ENCODE measurements at regions not wholly inside any gene's neighbourhood (a gene's known extent, or its start where the extent isn't known, plus 50 kb on each side); places are given as distances from the start of the nearest gene placed in this dataset.
A peak's percentile ranks its signal among the peaks of the same experiment; 100 is the strongest.

- H3K9me3 ChIP-seq, result no peaks in the 10 kb centered on the region
- H3K4me1 ChIP-seq, result no peaks in the 10 kb centered on the region
- H3K4me3 ChIP-seq, result no peak overlapping the region
- WGBS, 2 donors, result 32 to 76% methylated on average over 2 of the region's 2 CpGs
- H3K36me3 ChIP-seq, result no peaks in the 10 kb centered on the region
- no peak for DNase-seq
- intact Hi-C loops (cut with DNase I), result no loop called here
- no peak overlapping the region for H3K27ac ChIP-seq
- TF ChIP-seq POLR2AphosphoS5 (IDR thresholded peaks at IDR 0.05), result no peak
- no peaks in the 10 kb centered on the region for H3K27me3 ChIP-seq
These were observed 933.1 kb downstream of the DIAPH3 start for GRCh38 chr13:59230484-59231264.

GRCh38 chr13:59236309-59236919 is 927.3 kb downstream of the DIAPH3 start:
- no peak for DNase-seq
- Histone ChIP-seq H3K4me3 (no peak overlapping the region), H3K9me3 (no peaks in the 10 kb centered on the region), H3K27me3 (no peaks in the 10 kb centered on the region), H3K27ac (no peak overlapping the region), H3K4me1 (no peaks in the 10 kb centered on the region), H3K36me3 (no peaks in the 10 kb centered on the region)
- 80 to 81% methylated on average over 5 of the region's 5 CpGs for WGBS, 2 donors
- intact Hi-C loops (cut with DNase I), result no loop called here
- TF ChIP-seq EP300 (IDR thresholded peaks at IDR 0.05) (no peak), POLR2AphosphoS5 (IDR thresholded peaks at IDR 0.05) (no peak)

- H3K27me3 ChIP-seq, result no peaks in the 10 kb centered on the region
- no peak for DNase-seq
- no peak overlapping the region for H3K27ac ChIP-seq
- no peaks in the 10 kb centered on the region for H3K36me3 ChIP-seq
- TF ChIP-seq CTCF (IDR thresholded peaks at IDR 0.05) (no peak), EP300 (IDR thresholded peaks at IDR 0.05) (no peak), POLR2A (IDR thresholded peaks at IDR 0.05) (no peak), POLR2AphosphoS5 (IDR thresholded peaks at IDR 0.05) (no peak)
- H3K4me1 ChIP-seq, result no peaks in the 10 kb centered on the region
- WGBS, 2 donors, result 83 to 88% methylated on average over 1 of the region's 1 CpG
- no peaks in the 10 kb centered on the region for H3K9me3 ChIP-seq
- intact Hi-C loops (cut with DNase I), result no loop called here
- H3K4me3 ChIP-seq, result no peak overlapping the region
These were observed 926.8 kb downstream of the DIAPH3 start for GRCh38 chr13:59236944-59237343.

- TF ChIP-seq EP300 (IDR thresholded peaks at IDR 0.05), result no peak
- TF ChIP-seq POLR2A (IDR thresholded peaks at IDR 0.05), result no peak
- TF ChIP-seq POLR2AphosphoS5 (IDR thresholded peaks at IDR 0.05), result no peak
- no peak for TF ChIP-seq CTCF (IDR thresholded peaks at IDR 0.05)
- intact Hi-C loops (cut with DNase I), result no loop called here
- Histone ChIP-seq H3K27me3 (no peaks in the 10 kb centered on the region), H3K27ac (no peak overlapping the region), H3K4me1 (no peaks in the 10 kb centered on the region), H3K9me3 (no peaks in the 10 kb centered on the region), H3K36me3 (no peaks in the 10 kb centered on the region), H3K4me3 (no peak overlapping the region)
- no peak for DNase-seq
- 49 to 70% methylated on average over 5 of the region's 5 CpGs for WGBS, 2 donors
These were observed 916.6 kb downstream of the DIAPH3 start for GRCh38 chr13:59247171-59247570.

- Histone ChIP-seq H3K36me3 (no peaks in the 10 kb centered on the region), H3K27ac (peak overlapping the region in 1 of 4 donors; percentile 20), H3K4me3 (no peak overlapping the region), H3K27me3 (no peaks in the 10 kb centered on the region), H3K9me3 (no peaks in the 10 kb centered on the region), H3K4me1 (no peaks in the 10 kb centered on the region)
- WGBS, 2 donors, result 76 to 79% methylated on average over 5 of the region's 5 CpGs
- intact Hi-C loops (cut with DNase I), result no loop called here
- DNase-seq, result no peak
- TF ChIP-seq CTCF (IDR thresholded peaks at IDR 0.05) (no peak), POLR2AphosphoS5 (IDR thresholded peaks at IDR 0.05) (no peak), EP300 (IDR thresholded peaks at IDR 0.05) (no peak), POLR2A (IDR thresholded peaks at IDR 0.05) (no peak)
These were observed 913.2 kb downstream of the DIAPH3 start for GRCh38 chr13:59250336-59251189.

Measured in sigmoid colon (tissue), 6 donors.